GM21619 (cell line): ENCODE measurements at regions not wholly inside any gene's neighbourhood (a gene's known extent, or its start where the extent isn't known, plus 50 kb on each side); places are given as distances from the start of the nearest gene placed in this dataset.

Source experiments
- ATAC-seq: cut with Tn5 transposase; IDR thresholded peaks from one replicate; pipeline ENCODE4 v1.9.1; 2021; ENCODE audit not compliant: unreplicated experiment

- ATAC-seq: no peak
Measured at GRCh38 chr10:21329995-21330627, 195.4 kb downstream of the SKIDA1 start.

- ATAC-seq: no peak
Measured at GRCh38 chr10:21327289-21327993, 198.0 kb downstream of the SKIDA1 start.

GRCh38 chr10:21326594-21327288 is 198.7 kb downstream of the SKIDA1 start:
- no peak for ATAC-seq

- ATAC-seq: no peak
Measured at GRCh38 chr10:21318540-21319167, 206.8 kb downstream of the SKIDA1 start.

DNA sequence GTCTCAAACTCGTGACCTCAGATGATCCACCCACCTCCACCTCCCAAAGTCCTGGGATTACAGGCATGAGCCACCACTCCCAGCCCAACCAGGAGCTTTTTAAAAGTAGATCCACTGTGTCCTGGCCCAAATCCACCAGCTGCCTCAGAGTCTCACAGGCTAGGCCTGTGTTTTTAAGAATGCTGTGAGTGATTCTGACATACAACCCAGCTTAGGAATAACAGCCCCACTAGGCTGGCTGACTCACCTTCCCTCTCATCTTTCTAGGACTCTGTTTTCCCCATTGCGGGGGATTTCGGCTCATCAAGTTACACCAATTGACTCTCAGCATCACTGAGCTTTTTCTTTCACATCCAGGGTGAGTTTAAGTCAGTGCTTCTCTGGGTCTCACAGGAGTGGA is 207.6 kb downstream of the SKIDA1 start:
- no peak for ATAC-seq

DNA sequence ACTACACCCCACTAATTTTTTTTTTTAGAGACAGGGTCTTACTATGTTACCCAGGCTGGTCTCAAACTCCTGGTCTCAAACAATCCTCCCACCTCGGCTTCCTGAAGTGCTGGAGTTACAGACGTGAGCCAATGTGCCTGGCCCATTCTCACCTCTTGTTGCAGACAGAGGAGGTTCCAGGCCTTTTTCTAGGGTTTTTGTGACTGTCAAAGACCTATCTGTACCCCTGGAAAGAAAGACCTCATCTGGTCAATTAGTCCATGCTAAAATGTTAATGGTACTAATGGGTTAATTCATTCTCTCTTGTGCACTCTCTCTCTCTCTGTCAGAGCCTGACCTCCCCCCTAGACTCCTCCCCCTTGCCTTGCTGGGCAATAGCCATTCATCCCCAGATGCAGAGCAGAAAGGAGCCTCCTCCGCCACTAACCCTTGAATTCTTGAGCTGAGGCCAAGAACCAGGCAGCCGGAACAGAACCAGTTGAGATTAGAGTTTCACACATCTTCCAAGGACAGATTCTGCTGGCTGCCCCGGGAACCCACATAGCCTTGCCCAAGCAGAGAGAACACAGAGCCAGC is 209.7 kb downstream of the SKIDA1 start:
- no peak for ATAC-seq

DNA sequence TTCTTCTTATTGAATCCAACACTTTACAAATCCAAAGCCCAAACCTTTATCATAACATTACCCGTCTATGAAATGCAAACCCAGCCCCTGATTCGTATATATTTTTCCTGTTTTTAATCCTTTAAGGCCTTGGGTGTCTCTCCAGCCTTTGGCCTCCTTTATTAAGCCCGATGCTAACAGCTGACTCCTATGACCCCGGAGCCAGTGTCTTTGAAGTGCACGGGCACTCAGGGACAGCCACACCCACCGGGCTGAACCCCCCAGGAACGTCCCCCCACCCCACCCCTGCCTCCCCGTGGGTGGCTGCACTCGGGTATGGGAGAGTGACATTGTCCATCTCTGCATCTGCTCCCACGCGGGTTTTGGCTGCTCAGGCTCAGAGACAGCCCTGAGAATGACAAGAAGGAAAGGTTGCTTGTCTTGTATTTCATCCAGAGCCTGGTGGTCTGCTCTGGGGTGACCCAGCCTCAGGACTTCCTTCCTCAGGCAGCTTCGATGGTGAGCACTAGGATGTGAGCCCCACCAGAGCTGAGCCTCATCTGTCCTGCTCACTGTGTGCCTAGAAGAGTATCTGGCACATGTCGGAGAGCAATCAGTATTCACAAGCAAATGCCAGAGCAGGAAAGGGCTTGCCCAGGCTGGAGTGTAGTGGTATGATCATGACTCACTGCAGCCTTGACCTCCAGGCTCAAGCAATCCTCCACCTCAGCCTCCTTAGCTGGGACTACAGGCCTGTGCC is 210.4 kb downstream of the SKIDA1 start:
- ATAC-seq: no peak

DNA sequence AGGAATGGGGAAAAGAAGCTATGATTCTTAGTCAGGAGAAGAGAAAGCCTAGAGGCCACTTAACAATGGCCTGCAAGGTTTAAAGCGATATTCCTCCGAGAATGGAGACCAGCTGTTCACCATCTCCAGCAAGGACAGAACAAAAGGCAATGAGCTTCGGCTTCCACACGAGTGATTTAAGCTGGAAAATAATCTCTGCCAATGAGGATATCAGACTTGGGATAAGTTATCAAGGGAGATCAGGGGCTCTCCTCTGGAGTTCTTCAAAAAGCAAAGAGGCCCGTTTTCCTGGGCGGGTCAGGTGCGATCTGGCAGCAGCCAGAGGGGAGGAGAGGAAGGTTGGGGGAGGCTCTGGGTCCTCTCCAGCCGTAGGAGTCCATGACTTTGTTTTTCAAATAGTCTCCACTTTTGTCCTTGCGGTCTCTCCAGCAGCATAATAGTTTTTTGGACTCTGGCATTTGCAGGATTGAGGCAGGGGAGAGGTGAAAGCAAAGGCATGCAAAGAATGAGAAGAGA is 211.3 kb downstream of the SKIDA1 start:
- ATAC-seq: no peak

DNA sequence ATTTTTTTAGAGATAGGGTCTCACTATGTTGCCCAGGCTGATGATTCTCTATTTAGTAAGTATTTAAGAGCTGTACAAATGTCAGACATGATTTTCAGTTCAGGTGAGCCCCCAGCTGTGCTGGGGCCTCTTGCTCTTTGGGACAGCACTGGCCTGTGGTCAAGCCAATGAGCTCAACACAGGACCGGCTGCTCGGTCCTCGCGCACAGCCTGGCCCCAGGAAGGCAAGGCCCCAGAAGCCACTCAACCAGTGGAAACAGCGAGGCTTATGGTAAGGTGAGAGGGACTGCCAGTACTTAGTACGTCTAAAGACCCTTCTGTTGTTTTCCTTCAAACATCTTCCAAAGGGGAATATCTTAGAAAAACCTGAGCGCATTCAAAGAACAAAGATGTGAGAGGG is 211.8 kb downstream of the SKIDA1 start:
- no peak for ATAC-seq

DNA sequence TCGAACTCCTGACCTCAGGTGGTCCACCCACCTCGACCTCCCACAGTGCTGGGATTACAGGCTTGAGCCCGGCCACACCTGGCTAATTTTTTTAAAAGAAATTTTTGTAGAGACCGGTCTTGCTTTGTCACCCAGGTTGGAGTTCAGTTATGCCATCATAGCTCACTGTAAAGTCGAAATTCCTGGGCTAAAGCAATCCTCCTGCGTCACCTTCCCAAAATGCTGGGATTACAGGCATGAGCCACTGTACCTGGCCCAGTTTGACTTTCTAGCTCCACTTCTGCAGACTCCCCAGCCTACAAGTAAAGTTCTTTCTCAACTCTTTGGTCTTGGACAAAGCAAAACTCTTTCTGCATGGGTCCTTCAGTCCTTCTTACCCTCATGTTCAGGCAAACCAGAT is 214.1 kb downstream of the SKIDA1 start:
- no peak for ATAC-seq

DNA sequence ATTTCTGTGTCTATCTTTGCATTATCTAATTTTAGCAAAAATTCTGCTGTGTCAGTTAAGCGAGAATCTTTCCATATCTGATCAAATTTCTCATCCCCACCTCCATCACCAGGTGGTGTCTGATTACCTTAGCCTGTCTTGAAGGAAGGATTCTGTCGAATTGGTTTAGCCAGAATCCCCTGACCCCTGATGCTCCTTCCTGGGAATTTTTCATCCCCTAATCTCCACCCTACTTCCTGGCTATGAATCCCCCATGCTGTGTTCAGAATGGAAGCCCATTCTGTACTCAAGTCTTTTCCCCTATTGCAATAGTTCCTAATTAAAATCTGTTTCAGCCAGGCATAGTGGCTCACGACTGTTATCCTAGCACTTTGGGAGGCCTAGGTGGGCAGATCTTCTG is 216.1 kb downstream of the SKIDA1 start:
- ATAC-seq: no peak

- ATAC-seq: no peak
Measured at GRCh38 chr10:21308946-21309345, 216.5 kb downstream of the SKIDA1 start.

DNA sequence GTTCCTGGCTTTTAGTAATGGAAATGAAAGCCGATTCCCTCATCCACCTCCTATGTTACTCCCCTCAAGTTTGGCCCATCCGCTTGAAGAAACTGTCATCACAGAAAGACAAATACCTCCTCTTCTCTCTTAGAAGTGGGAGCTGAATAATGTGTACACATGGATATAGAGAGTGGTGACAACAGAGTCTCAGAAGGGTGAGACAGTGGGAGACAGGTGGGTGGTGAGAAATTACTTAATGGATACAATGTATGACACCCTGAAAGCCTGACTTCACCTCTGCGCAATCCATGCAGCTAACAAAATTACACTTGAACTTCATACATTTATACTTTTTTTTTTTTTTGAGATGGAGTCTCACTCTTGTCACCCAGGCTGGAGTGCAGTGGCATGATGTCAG is 217.5 kb downstream of the SKIDA1 start:
- ATAC-seq: no peak

- ATAC-seq: no peak
Measured at GRCh38 chr10:21304608-21305007, 220.9 kb downstream of the SKIDA1 start.

DNA sequence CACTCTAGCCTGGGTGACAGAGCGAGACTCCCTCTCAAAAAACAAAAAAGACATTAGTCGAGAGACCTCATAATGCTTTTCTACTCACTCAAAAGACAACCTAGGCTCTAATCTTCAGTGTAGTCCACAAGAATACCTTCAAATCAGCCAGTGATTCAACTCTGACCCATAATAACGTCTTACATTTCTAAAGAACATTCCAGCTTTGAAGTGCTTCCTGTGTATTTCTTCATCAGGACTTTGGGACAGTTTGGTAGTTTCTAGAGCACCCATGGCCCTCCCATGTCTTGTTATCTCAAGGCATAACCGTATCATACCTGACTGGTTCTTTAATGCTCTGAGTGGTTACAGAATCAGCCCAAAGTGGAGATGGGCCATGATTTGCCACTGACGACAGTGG is 221.3 kb downstream of the SKIDA1 start:
- no peak for ATAC-seq

GRCh38 chr10:21300551-21300950 is 224.9 kb downstream of the SKIDA1 start:
- no peak for ATAC-seq

DNA sequence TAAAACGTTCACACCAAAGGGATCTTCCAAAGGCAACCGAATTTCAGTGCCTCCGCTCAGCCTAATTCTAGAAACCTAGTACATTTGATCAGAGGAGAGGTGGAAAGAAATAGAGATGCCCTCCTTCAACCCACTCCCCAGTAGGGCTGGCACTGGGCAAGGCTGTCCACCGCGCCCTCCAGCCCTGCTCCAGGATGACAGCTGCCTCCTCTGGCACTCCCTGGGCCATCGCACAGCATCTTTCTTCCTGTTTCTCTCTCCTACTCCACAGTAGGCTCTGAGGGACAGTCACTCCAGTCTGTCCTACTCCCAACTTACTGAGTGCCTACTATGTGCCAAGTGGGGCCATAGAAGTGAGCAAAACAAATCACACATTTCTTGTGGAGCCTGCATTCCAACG is 226.2 kb downstream of the SKIDA1 start:
- no peak for ATAC-seq

- ATAC-seq: no peak
Measured at GRCh38 chr10:21298701-21299100, 226.8 kb downstream of the SKIDA1 start.

DNA sequence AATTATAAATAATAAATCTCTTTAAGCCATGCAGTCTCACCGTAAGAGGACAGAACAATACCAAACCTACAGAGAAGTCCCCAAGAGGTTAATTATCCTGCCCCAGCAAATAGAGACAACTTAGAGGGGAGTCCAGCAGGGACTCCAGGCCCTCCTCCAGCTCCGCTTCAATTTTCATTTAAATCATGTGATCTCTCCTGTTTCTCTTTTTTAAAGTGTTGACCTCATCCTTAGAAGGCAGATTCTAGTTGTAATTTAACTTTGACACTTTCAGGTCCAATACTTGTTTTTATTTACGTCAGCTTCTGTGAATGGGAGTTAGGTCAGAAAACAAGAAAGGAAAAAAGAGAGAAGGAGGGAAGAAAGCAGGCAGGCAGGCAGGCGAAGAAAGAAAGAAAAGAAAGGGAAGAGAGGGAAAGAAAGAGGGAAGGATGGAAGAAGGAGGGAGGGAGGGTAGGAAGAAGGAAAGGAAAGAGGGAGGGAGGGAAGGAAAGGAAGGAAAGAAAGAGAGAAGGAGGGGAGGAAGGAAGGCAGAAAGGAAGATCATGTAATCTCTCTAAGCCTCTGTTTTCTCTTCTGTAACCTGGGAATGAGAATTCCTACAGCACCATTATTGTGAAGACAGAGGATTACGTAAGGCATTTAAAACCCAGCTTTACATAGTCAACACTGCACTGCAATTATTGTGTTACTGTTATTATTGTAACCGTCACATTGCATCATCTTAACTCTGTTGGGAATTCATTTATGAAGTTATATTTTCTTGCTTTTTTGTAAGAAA is 227.7 kb downstream of the SKIDA1 start:
- ATAC-seq: no peak
